HG03139 (cell line): ENCODE measurements at regions not wholly inside any gene's neighbourhood (a gene's known extent, or its start where the extent isn't known, plus 50 kb on each side); places are given as distances from the start of the nearest gene placed in this dataset.

Source experiments
- ATAC-seq: cut with Tn5 transposase; IDR thresholded peaks from one replicate; pipeline ENCODE4 v1.9.1; 2021; ENCODE audit not compliant: unreplicated experiment

DNA sequence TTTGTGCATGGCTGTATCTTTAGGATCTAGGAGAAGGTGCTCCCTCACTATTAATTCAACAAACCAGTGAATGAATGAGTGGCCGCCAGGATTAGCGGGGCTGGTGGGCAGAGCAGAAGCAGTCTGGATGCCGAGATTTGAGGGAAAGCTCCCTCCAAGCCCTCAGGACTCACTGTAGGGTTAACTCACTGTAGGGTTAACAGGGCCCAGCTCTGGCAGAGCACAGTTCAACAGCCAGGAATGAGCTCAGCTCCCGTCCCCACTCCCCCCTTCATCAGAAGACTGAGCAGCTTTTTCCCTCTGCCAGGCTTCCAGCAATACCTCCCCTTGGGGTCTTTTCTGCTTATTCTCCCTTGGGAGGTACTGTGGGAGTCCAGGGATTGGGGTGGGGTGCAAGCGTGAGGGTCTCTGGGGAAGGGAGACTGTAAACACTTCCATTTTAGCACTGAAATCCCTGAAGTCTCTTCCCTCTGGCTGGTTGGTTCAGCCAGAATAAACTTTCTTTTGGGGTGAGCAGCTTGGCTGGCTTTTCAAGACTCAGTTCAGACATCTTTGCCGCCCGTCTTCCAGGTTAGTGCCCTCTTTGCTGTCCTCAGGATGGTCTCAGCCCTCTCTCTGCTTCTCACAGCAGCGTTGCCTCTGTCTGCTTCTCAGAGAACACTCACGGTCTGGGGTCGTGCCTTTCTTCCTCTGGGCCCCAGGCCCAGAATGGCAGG, 53.7 kb upstream of the WSB1 start:
- ATAC-seq = no peak

GRCh38 chr17:27240802-27241155, 53.1 kb upstream of the WSB1 start:
- no peak for ATAC-seq

GRCh38 chr17:27241346-27241946, 52.5 kb upstream of the WSB1 start:
- no peak for ATAC-seq

DNA sequence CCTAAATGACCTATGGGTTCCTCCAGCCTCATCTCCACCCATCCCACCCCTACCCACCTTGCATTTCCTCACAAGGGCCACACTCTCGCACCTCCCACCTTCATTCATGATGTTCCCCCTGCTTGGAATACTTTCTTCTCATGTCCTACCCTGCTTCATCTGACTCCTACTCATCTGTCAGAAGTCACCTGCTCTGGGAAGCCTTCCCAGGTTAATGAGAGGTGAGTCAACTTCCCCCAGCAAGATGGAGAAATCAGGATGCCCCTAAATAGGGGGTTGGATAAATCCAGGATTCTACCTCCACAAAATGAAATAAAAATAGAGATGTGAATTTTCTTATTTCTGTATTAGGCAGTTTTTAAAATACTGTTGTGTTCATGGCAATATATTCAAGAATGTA, 51.0 kb upstream of the WSB1 start:
- ATAC-seq = no peak

GRCh38 chr17:27244011-27244410, 49.9 kb upstream of the WSB1 start:
- no peak for ATAC-seq
